HTR-8/SVneo (cell line): ENCODE measurements at regions not wholly inside any gene's neighbourhood (a gene's known extent, or its start where the extent isn't known, plus 50 kb on each side); places are given as distances from the start of the nearest gene placed in this dataset.

Experiments used
- DNase-seq: peaks from one replicate; pipeline ENCODE4 v3.0.0; 2011; ENCODE audit warnings: low spot score, mixed read lengths; ENCODE audit not compliant: insufficient read length
- FAIRE-seq: peaks from 2 replicates; lab custom pipeline; 2011; peaks lifted over from hg19 to GRCh38; lab: Jason Lieb, UNC

- DNase-seq, result no peak
Observed at GRCh38 chr13:83248751-83249150, 633.5 kb downstream of the SLITRK1 start.

GRCh38 chr13:83232626-83233025, 649.6 kb downstream of the SLITRK1 start:
- no peak for FAIRE-seq
- DNase-seq, result no peak

More at GRCh38 chr13:83248751-83249150, 633.5 kb downstream of the SLITRK1 start:
- FAIRE-seq, result no peak

GRCh38 chr13:83229574-83230305, 652.5 kb downstream of the SLITRK1 start:
- FAIRE-seq (no peak), DNase-seq (no peak)

GRCh38 chr13:83223546-83223945, 658.7 kb downstream of the SLITRK1 start:
- no peak for DNase-seq
- FAIRE-seq, result no peak

- no peak for FAIRE-seq
- no peak for DNase-seq
Observed at GRCh38 chr13:83221813-83222241, 660.4 kb downstream of the SLITRK1 start.

GRCh38 chr13:83221256-83221655, 661.0 kb downstream of the SLITRK1 start:
- DNase-seq (no peak), FAIRE-seq (no peak)

- DNase-seq, result no peak
- no peak for FAIRE-seq
Observed at GRCh38 chr13:83220241-83220640, 662.0 kb downstream of the SLITRK1 start.

GRCh38 chr13:83219832-83220231, 662.4 kb downstream of the SLITRK1 start:
- no peak for FAIRE-seq
- DNase-seq, result no peak

- DNase-seq (no peak), FAIRE-seq (no peak)
Observed at GRCh38 chr13:83216479-83217245, 665.6 kb downstream of the SLITRK1 start.

- DNase-seq, result no peak
- no peak for FAIRE-seq
Observed at GRCh38 chr13:83215627-83216026, 666.6 kb downstream of the SLITRK1 start.

GRCh38 chr13:83214452-83214851, 667.8 kb downstream of the SLITRK1 start:
- FAIRE-seq, result no peak
- no peak for DNase-seq

- no peak for DNase-seq
- no peak for FAIRE-seq
Observed at GRCh38 chr13:83211301-83211700, 671.0 kb downstream of the SLITRK1 start.

- no peak for DNase-seq
- FAIRE-seq, result no peak
Observed at GRCh38 chr13:83204886-83205285, 677.4 kb downstream of the SLITRK1 start.

GRCh38 chr13:83201506-83201905, 680.8 kb downstream of the SLITRK1 start:
- no peak for DNase-seq
- no peak for FAIRE-seq

GRCh38 chr13:83197316-83197715, 685.0 kb downstream of the SLITRK1 start:
- FAIRE-seq, result no peak

GRCh38 chr13:83190020-83190419, 692.3 kb downstream of the SLITRK1 start:
- FAIRE-seq (no peak), DNase-seq (no peak)

More at GRCh38 chr13:83197316-83197715, 685.0 kb downstream of the SLITRK1 start:
- DNase-seq, result no peak

- no peak for FAIRE-seq
- no peak for DNase-seq
Observed at GRCh38 chr13:83184819-83185218, 697.5 kb downstream of the SLITRK1 start.

- FAIRE-seq (no peak), DNase-seq (no peak)
Observed at GRCh38 chr13:83184150-83184475, 698.2 kb downstream of the SLITRK1 start.

- no peak for DNase-seq
- no peak for FAIRE-seq
Observed at GRCh38 chr13:83183439-83184149, 698.7 kb downstream of the SLITRK1 start.

GRCh38 chr13:83182845-83183244, 699.4 kb downstream of the SLITRK1 start:
- DNase-seq (no peak), FAIRE-seq (no peak)

GRCh38 chr13:83178008-83178407, 704.3 kb downstream of the SLITRK1 start:
- DNase-seq (no peak), FAIRE-seq (no peak)
